Effector memory CD4-positive, alpha-beta T cell (primary cell): ENCODE measurements at regions not wholly inside any gene's neighbourhood (a gene's known extent, or its start where the extent isn't known, plus 50 kb on each side); places are given as distances from the start of the nearest gene placed in this dataset.
"Not testable (repeated sequence)": the region's sequence is repeated elsewhere in the genome, so short reads cannot be mapped to it uniquely, and the experiment has no call there.

Experiments
- DNase-seq, 3 donors: peaks; one replicate each; pipeline ENCODE4 v3.0.0-alpha.2; 2020
- H3K27ac ChIP-seq: 2 replicates; pipeline ENCODE4 v1.7.0; 2013; ENCODE audit warnings: mild to moderate bottlenecking, low read length, moderate library complexity; ENCODE audit not compliant: insufficient read depth, poor library complexity, severe bottlenecking
- H3K27me3 ChIP-seq: replicated peaks from 2 replicates; pipeline ENCODE4 v1.7.0; 2013; ENCODE audit warnings: mild to moderate bottlenecking, low read length; ENCODE audit not compliant: insufficient read depth, control insufficient read depth, poor library complexity, severe bottlenecking
- H3K36me3 ChIP-seq: 2 replicates; pipeline ENCODE4 v1.7.0; 2013; ENCODE audit warnings: mild to moderate bottlenecking, low read length, moderate library complexity; ENCODE audit not compliant: control insufficient read depth, insufficient read depth
- H3K4me1 ChIP-seq: 2 replicates; pipeline ENCODE4 v1.7.0; 2013; ENCODE audit warnings: low read length, mild to moderate bottlenecking; ENCODE audit not compliant: control insufficient read depth, insufficient read depth, poor library complexity, severe bottlenecking
- H3K4me3 ChIP-seq: 2 replicates; pipeline ENCODE4 v1.7.0; 2013; ENCODE audit warnings: low read length, low read depth, mild to moderate bottlenecking; ENCODE audit not compliant: insufficient read depth, poor library complexity, severe bottlenecking
- H3K9me3 ChIP-seq: 2 replicates; pipeline ENCODE4 v1.7.0; 2013; ENCODE audit warnings: mild to moderate bottlenecking, low read length, moderate library complexity; ENCODE audit not compliant: control insufficient read depth

DNA sequence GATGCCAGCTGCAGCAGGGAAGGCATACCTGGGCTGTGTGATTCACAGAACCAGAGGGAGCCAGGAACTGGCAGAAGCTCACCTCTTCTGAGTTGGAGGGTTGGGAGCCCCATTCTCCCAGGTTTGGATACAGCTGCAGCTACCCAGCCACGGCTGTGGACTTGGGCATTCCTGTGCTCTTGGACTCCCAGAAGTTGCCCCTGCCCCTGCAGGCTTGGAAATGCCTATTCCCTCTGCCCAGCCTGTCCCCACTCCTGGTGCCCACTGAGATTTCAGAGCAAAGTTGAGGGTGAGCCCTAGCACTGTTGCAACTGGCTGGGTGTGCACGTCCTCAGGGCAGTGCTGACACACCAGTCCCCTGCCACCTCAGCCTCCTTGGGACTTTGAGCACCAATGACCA is 489.7 kb downstream of the SLCO4C1 start:
- Histone ChIP-seq H3K36me3 (no peaks in the 10 kb centered on the region), H3K27ac (no peak overlapping the region), H3K27me3 (no peaks in the 10 kb centered on the region), H3K9me3 (no peaks in the 10 kb centered on the region), H3K4me3 (no peak overlapping the region), H3K4me1 (no peaks in the 10 kb centered on the region)
- DNase-seq: no peak

GRCh38 chr5:101796427-101796826 is 499.7 kb downstream of the SLCO4C1 start:
- Histone ChIP-seq H3K27me3 (no peaks in the 10 kb centered on the region), H3K9me3 (no peaks in the 10 kb centered on the region), H3K4me3 (no peak overlapping the region), H3K4me1 (no peaks in the 10 kb centered on the region), H3K27ac (no peak overlapping the region), H3K36me3 (no peaks in the 10 kb centered on the region)
- no peak for DNase-seq

DNA sequence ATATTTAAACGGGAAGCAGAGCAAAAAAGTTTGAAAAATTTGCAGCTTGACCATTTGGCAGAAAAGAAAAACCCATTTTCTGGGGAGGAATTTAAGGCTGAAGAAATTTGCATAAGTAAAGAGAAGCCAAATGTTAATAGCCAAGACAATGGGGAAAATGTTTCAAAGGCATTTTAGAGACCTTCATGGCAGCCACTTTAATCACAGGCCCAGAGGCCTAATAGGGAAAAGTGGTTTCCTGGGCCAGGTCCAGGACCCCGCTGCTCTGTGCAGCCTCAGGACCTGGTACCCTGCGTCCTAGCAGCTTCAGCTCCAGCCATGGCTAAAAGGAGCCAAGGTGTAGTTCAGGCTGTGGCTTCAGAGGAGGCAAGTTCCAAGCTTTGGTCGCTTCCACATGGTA is 507.3 kb downstream of the SLCO4C1 start:
- no peak overlapping the region for H3K27ac ChIP-seq
- H3K27me3 ChIP-seq: no peaks in the 10 kb centered on the region
- no peaks in the 10 kb centered on the region for H3K9me3 ChIP-seq
- H3K36me3 ChIP-seq: no peaks in the 10 kb centered on the region
- H3K4me3 ChIP-seq: no peak overlapping the region
- DNase-seq: no peak
- H3K4me1 ChIP-seq: no peaks in the 10 kb centered on the region

- H3K27ac ChIP-seq: no peak overlapping the region
Observed at GRCh38 chr5:101785090-101785489, 511.0 kb downstream of the SLCO4C1 start.

DNA sequence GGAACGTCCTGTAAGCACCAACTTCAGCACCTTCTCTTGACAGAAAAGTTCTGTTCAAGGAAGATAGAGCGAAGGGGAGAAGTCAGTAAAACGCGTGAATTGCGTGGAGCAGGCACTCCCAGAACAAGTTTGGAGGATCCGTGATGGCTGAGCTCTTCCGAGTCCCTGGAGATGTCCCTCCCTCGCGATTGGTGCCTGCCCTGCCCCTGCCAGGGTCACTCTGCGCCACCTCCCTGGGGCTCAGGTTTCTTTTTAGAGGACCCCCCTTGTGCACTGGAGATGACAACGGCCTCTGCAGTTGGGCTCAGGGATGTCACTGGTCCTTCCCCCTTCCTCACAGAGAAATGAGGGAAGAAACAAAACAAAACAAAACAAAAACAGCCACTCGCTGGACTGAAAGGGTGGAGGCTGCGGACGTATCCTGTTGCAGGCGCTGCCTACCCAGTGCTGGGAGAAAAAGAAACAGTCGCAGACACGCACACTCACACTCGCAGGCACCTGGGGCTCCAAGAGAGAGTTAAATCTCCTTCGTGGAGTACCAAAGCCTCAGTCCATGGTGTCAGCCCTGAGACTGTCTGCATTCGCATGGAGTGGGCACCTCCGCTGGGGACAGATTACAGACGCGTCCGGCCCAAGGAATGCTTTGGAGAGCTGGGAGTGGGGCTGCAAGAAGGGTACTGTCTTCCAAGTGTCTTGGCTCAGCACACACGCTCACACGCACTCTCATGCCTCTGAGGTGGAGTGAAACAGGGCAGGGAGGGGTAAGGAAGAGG is 512.7 kb downstream of the SLCO4C1 start:
- no peak overlapping the region for H3K4me3 ChIP-seq
- H3K4me1 ChIP-seq: no peaks in the 10 kb centered on the region
- H3K36me3 ChIP-seq: no peaks in the 10 kb centered on the region
- H3K27me3 ChIP-seq: no peaks in the 10 kb centered on the region
- no peak for DNase-seq
- no peaks in the 10 kb centered on the region for H3K9me3 ChIP-seq
- no peak overlapping the region for H3K27ac ChIP-seq

More at GRCh38 chr5:101785090-101785489, 511.0 kb downstream of the SLCO4C1 start:
- DNase-seq: no peak
- H3K36me3 ChIP-seq: no peaks in the 10 kb centered on the region
- H3K4me3 ChIP-seq: no peak overlapping the region
- no peaks in the 10 kb centered on the region for H3K27me3 ChIP-seq
- H3K4me1 ChIP-seq: no peaks in the 10 kb centered on the region
- H3K9me3 ChIP-seq: no peaks in the 10 kb centered on the region

- DNase-seq: no peak
Observed at GRCh38 chr5:101782352-101783103, 513.6 kb downstream of the SLCO4C1 start.

GRCh38 chr5:101751105-101751504 is 545.0 kb downstream of the SLCO4C1 start:
- no peak overlapping the region for H3K4me3 ChIP-seq
- H3K27ac ChIP-seq: no peak overlapping the region
- H3K9me3 ChIP-seq: no peaks in the 10 kb centered on the region
- H3K27me3 ChIP-seq: no peaks in the 10 kb centered on the region
- DNase-seq: no peak
- H3K36me3 ChIP-seq: no peaks in the 10 kb centered on the region
- no peaks in the 10 kb centered on the region for H3K4me1 ChIP-seq

More at GRCh38 chr5:101782352-101783103, 513.6 kb downstream of the SLCO4C1 start:
- Histone ChIP-seq H3K4me3 (no peak overlapping the region), H3K27me3 (no peaks in the 10 kb centered on the region), H3K36me3 (no peaks in the 10 kb centered on the region), H3K4me1 (no peaks in the 10 kb centered on the region), H3K9me3 (no peaks in the 10 kb centered on the region), H3K27ac (no peak overlapping the region)

DNA sequence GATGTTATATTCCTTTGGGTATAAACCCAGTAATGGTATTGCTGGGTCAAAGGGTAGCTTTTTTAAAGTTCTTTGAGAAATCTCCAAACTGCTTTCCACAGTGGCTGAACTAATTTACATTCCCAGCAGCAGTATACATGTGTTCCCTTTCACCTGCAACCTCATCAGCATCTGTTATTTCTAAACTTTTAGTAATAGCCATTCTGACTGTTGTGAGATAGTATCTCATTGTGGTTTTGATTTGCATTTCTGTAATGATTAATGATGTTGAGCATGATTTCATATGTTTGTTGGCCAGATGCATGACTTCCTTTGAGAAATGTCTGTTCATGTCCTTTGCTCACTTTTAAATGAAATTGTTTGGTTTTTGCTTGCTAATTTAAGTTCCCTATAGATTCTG is 553.1 kb downstream of the SLCO4C1 start:
- H3K4me1 ChIP-seq, DNase-seq, H3K9me3 ChIP-seq, H3K27ac ChIP-seq, H3K4me3 ChIP-seq, H3K36me3 ChIP-seq, H3K27me3 ChIP-seq: not testable (repeated sequence)

DNA sequence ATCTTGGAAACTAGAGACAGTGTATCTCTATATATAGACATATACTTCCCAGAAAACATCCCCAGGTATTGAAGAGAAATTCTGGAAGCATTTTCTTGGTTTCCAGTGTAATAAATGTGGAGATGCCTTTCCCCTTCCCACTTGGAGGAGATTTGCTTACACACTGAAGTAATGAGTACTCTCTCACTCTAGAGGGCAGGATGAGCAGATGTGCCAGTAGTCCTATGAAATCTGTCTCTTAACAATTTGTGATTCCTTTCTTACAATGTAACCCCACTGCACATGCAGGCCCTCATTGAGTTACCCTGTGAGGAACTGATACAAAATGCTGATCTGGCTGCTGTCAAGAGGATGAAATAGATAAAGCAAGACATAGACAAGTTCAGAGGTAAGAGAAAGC is 567.2 kb downstream of the SLCO4C1 start:
- Histone ChIP-seq H3K9me3 (no peaks in the 10 kb centered on the region), H3K36me3 (no peaks in the 10 kb centered on the region), H3K27ac (no peak overlapping the region), H3K4me3 (no peak overlapping the region), H3K4me1 (no peaks in the 10 kb centered on the region), H3K27me3 (no peaks in the 10 kb centered on the region)
- DNase-seq: no peak

DNA sequence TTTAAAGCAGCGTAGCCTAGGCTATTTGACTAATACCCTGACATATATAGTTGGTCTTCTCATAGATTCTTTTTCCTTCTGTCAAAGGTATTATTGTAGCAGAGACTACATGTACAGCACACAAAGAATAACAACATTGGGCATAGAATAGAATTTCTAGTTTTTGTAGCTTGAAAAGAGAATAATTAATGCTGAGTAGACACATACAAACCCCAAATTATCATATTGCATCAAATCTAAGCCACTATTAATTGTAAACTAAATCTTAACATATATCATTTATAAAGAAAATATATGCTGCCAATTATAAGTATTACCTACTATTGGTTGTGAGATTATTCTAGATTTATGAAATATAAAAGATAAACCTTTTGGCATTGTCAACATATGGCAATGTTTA is 574.5 kb downstream of the SLCO4C1 start:
- no peak overlapping the region for H3K4me3 ChIP-seq
- no peak overlapping the region for H3K27ac ChIP-seq
- H3K27me3 ChIP-seq: no peaks in the 10 kb centered on the region
- no peaks in the 10 kb centered on the region for H3K36me3 ChIP-seq
- no peaks in the 10 kb centered on the region for H3K4me1 ChIP-seq
- H3K9me3 ChIP-seq: no peaks in the 10 kb centered on the region
- DNase-seq: no peak
